ENCODE measurements at regions not wholly inside any gene's neighbourhood (a gene's known extent, or its start where the extent isn't known, plus 50 kb on each side); places are given as distances from the start of the nearest gene placed in this dataset.

GRCh38 chr12:31794745-31795144, 65.9 kb upstream of the AMN1 start:
- no peak for TF ChIP-seq FOSB (CRISPR knock-in tag; IDR thresholded peaks at IDR 0.05)
- no peak for TF ChIP-seq MAX (IDR thresholded peaks at IDR 0.05)
- TF ChIP-seq CTCF (IDR thresholded peaks at IDR 0.05), result no peak
- TF ChIP-seq CEBPB (IDR thresholded peaks at IDR 0.05), result no peak
- no peak for TF ChIP-seq BHLHE40 (IDR thresholded peaks at IDR 0.05; ENCODE audit: low read depth, low read length)
- no peak for TF ChIP-seq POLR2A (IDR thresholded peaks at IDR 0.05; ENCODE audit: low read length)
- TF ChIP-seq NPAS2 (CRISPR knock-in tag; IDR thresholded peaks at IDR 0.05; ENCODE audit: borderline replicate concordance), result no peak
- no peak for TF ChIP-seq KDM1A (IDR thresholded peaks at IDR 0.05; ENCODE audit: low read depth)
- no peak for TF ChIP-seq RCOR1 (IDR thresholded peaks at IDR 0.05; ENCODE audit: low read depth, low read length)
- TF ChIP-seq MAFK (IDR thresholded peaks at IDR 0.05; ENCODE audit: partially characterized antibody), result no peak
